PC-9 (cell line): ENCODE measurements at regions not wholly inside any gene's neighbourhood (a gene's known extent, or its start where the extent isn't known, plus 50 kb on each side); places are given as distances from the start of the nearest gene placed in this dataset.

ENCODE experiments used
- BruUV-seq: library from RNA; stranded (reverse); fragments of 400-500 nt; replicated peaks from 2 replicates; lab custom pipeline; 2021; lab: Mats Ljungman, UMichigan
- CTCF ChIA-PET: fragments of 300-600 bp; sonication (Branson Sonifier 250); formaldehyde crosslinking; loops from one replicate; lab custom pipeline; 2022; ENCODE audit warnings: antibody characterized with exemption; lab: Charles Lee
- POLR2A ChIA-PET: fragments of 300-600 bp; sonication (Branson Sonifier 250); formaldehyde crosslinking; loops from one replicate; lab custom pipeline; 2022; ENCODE audit warnings: antibody characterized with exemption; ENCODE audit not compliant: unreplicated experiment; lab: Charles Lee
- DNase-seq, 2 experiments: peaks; one replicate each; pipeline versions ENCODE4 v3.0.0 to v3.0.0-alpha.2; 2015 to 2022; ENCODE audit warnings: mixed read lengths in 1 of 2
- H2AFZ ChIP-seq: fragments of 200-600 bp; sonication (generic); 2 replicates; pipeline ENCODE4 v1.8.1; 2017; ENCODE audit warnings: antibody characterized with exemption
- H3F3A ChIP-seq: fragments of 200-600 bp; sonication (generic); 2 replicates; pipeline ENCODE4 v1.8.1; 2017; ENCODE audit warnings: antibody characterized with exemption, mild to moderate bottlenecking, low read depth; ENCODE audit not compliant: insufficient read depth
- H3K27ac ChIP-seq: fragments of 200-600 bp; sonication (generic); 2 replicates; pipeline ENCODE4 v1.6.1; 2016; ENCODE audit warnings: mixed run types
- H3K27me3 ChIP-seq: fragments of 200-600 bp; sonication (generic); 2 replicates; pipeline ENCODE4 v1.6.1; 2016; ENCODE audit warnings: low read depth, mixed run types; ENCODE audit not compliant: insufficient read depth
- H3K36me3 ChIP-seq: fragments of 200-600 bp; sonication (generic); 2 replicates; pipeline ENCODE4 v1.6.1; 2016; ENCODE audit warnings: low read depth, mixed run types
- H3K4me1 ChIP-seq: fragments of 200-600 bp; sonication (generic); replicated peaks from 2 replicates; pipeline ENCODE4 v1.6.1; 2016; ENCODE audit warnings: mixed run types; ENCODE audit not compliant: insufficient read depth
- H3K4me2 ChIP-seq: fragments of 200-600 bp; sonication (generic); 2 replicates; pipeline ENCODE4 v1.6.1; 2017; ENCODE audit warnings: mixed run types
- H3K4me3 ChIP-seq: fragments of 200-600 bp; sonication (generic); 2 replicates; pipeline ENCODE4 v1.6.1; 2016; ENCODE audit warnings: mixed run types
- H3K79me2 ChIP-seq: fragments of 200-600 bp; sonication (generic); 2 replicates; pipeline ENCODE4 v1.6.1; 2017; ENCODE audit warnings: low read depth, mixed run types
- H3K9me2 ChIP-seq: fragments of 200-600 bp; sonication (generic); 2 replicates; pipeline ENCODE4 v1.8.1; 2017; ENCODE audit warnings: mild to moderate bottlenecking; ENCODE audit not compliant: insufficient read depth
- H3K9me3 ChIP-seq: fragments of 200-600 bp; sonication (generic); 2 replicates; pipeline ENCODE4 v1.8.1; 2016; ENCODE audit warnings: low read depth; ENCODE audit not compliant: insufficient read depth
- H4K20me1 ChIP-seq: fragments of 200-600 bp; sonication (generic); 2 replicates; pipeline ENCODE4 v1.8.1; 2017; ENCODE audit not compliant: insufficient read depth
- EZH2 ChIP-seq: fragments of 200-600 bp; sonication (generic); IDR thresholded peaks from 2 replicates; pipeline ENCODE4 v1.8.0; 2017; ENCODE audit warnings: antibody characterized with exemption, low read depth
- intact Hi-C: fragments of 100-400 bp; cut with micrococcal nuclease; formaldehyde crosslinking; loops from one replicate; pipeline ENCODE4 v1.10.0; 2022; ENCODE audit not compliant: unreplicated experiment
- TF ChIP-seq, protein P1 (sequence below): fragments of 200-600 bp; sonication (generic); conservative IDR thresholded peaks from 2 replicates; pipeline ENCODE4 v1.6.1; 2017; ENCODE audit warnings: mixed run types, antibody characterized with exemption, mild to moderate bottlenecking, moderate library complexity

GRCh38 chr21:36535618-36536241 lies 55.8 kb upstream of the CLDN14 start:
- no peaks in the 10 kb centered on the region for H4K20me1 ChIP-seq
- no peaks in the 10 kb centered on the region for H3K79me2 ChIP-seq
- intact Hi-C loops: no loop called here
- H3K4me2 ChIP-seq: no peak overlapping the region
- no peaks in the 10 kb centered on the region for H3F3A ChIP-seq
- no peak overlapping the region for H3K27ac ChIP-seq
- DNase-seq: no peak
- no peaks in the 10 kb centered on the region for H3K4me1 ChIP-seq
- H3K27me3 ChIP-seq: no peaks in the 10 kb centered on the region
- H3K4me3 ChIP-seq: no peak overlapping the region
- TF ChIP-seq, protein P1, sequence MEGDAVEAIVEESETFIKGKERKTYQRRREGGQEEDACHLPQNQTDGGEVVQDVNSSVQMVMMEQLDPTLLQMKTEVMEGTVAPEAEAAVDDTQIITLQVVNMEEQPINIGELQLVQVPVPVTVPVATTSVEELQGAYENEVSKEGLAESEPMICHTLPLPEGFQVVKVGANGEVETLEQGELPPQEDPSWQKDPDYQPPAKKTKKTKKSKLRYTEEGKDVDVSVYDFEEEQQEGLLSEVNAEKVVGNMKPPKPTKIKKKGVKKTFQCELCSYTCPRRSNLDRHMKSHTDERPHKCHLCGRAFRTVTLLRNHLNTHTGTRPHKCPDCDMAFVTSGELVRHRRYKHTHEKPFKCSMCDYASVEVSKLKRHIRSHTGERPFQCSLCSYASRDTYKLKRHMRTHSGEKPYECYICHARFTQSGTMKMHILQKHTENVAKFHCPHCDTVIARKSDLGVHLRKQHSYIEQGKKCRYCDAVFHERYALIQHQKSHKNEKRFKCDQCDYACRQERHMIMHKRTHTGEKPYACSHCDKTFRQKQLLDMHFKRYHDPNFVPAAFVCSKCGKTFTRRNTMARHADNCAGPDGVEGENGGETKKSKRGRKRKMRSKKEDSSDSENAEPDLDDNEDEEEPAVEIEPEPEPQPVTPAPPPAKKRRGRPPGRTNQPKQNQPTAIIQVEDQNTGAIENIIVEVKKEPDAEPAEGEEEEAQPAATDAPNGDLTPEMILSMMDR: no peak
- TF ChIP-seq EZH2: no peak
- no peak overlapping the region for H2AFZ ChIP-seq
- BruUV-seq: no TSS peak
- ChIA-PET CTCF (no interaction called here), POLR2A (no interaction called here)
- H3K9me2 ChIP-seq: no peaks in the 10 kb centered on the region
- H3K9me3 ChIP-seq: no peaks in the 10 kb centered on the region
- H3K36me3 ChIP-seq: no peaks in the 10 kb centered on the region

- ChIA-PET CTCF (no interaction called here), POLR2A (no interaction called here)
- Histone ChIP-seq H3F3A (no peaks in the 10 kb centered on the region), H4K20me1 (no peaks in the 10 kb centered on the region), H3K4me3 (no peak overlapping the region), H3K27me3 (no peaks in the 10 kb centered on the region), H3K36me3 (no peaks in the 10 kb centered on the region), H2AFZ (no peak overlapping the region), H3K79me2 (no peaks in the 10 kb centered on the region), H3K4me1 (no peaks in the 10 kb centered on the region), H3K9me2 (no peaks in the 10 kb centered on the region), H3K9me3 (no peaks in the 10 kb centered on the region), H3K4me2 (no peak overlapping the region), H3K27ac (no peak overlapping the region)
- TF ChIP-seq, protein P1: no peak
- no peak for TF ChIP-seq EZH2
- no peak for DNase-seq
- intact Hi-C loops: no loop called here
- BruUV-seq: no TSS peak
Measured at GRCh38 chr21:36538761-36539160, 58.8 kb upstream of the CLDN14 start.

DNA sequence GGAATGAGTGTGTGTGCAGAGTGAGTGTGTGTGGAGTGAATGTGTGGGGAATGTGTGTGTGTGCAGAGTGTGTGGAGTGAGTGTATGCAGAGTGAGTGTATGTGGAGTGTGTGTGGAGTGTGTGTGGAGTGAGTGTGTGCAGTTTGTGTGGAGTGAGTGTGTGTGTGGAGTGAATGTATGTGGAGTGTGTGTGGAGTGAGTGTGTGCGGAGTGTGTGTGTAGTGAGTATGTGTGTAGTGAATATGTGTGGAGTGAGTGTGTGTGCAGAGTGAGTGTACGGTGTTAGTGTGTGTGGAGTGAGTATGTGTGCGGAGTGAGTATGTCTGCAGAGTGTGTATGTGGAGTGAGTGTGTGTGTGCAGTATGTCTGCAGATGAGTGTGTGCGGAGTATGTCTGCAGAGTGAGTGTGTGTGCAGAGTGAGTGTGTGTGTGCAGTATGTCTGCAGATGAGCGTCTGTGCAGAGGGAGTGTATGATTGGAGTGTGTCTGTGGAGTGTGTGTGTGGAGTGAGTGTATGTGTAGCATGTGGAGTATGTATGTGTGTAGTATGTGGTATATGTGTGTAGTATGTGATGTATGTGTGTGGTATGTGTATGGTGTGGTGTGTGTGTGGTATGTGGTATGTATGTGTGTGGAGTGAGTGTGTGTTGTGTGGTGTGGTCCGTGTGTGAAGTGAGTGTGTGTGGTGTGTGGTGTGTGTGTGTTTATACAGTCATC lies 59.7 kb upstream of the CLDN14 start:
- no peak for DNase-seq
- Histone ChIP-seq H3K4me2 (no peak overlapping the region), H3K79me2 (no peaks in the 10 kb centered on the region), H3K9me3 (no peaks in the 10 kb centered on the region), H3K27ac (no peak overlapping the region), H3K4me3 (no peak overlapping the region), H3K4me1 (no peaks in the 10 kb centered on the region), H3K36me3 (no peaks in the 10 kb centered on the region), H3F3A (no peaks in the 10 kb centered on the region), H4K20me1 (no peaks in the 10 kb centered on the region), H3K27me3 (no peaks in the 10 kb centered on the region), H2AFZ (no peak overlapping the region), H3K9me2 (no peaks in the 10 kb centered on the region)
- no TSS peak for BruUV-seq
- intact Hi-C loops: no loop called here
- ChIA-PET CTCF (no interaction called here), POLR2A (interaction anchor here (0.8 kb wide), 1 partner anchor 70 kb away, joined by 14 read pairs; no protein-coding TSS in a partner anchor)
- TF ChIP-seq EZH2: no peak
- TF ChIP-seq, protein P1: no peak
